ENCODE measurements at regions not wholly inside any gene's neighbourhood (a gene's known extent, or its start where the extent isn't known, plus 50 kb on each side); places are given as distances from the start of the nearest gene placed in this dataset.
"Not testable (repeated sequence)": the region's sequence is repeated elsewhere in the genome, so short reads cannot be mapped to it uniquely, and the experiment has no call there.

- H3K36me3 Mint-ChIP-seq (ENCODE audit: low read depth); H3K4me1 Mint-ChIP-seq; CTCF ChIA-PET; H3K9me3 Mint-ChIP-seq (ENCODE audit: low read depth); H3K27ac Mint-ChIP-seq; H3K27me3 Mint-ChIP-seq; H3K4me3 Mint-ChIP-seq; DNase-seq; intact Hi-C loops (cut with DNase I, micrococcal nuclease); POLR2A ChIA-PET: not testable (repeated sequence)
- peak; percentile 51 for ATAC-seq
Measured at GRCh38 chr1:145505663-145506647, 80.6 kb upstream of the NBPF20 start.

- intact Hi-C loops (cut with DNase I, micrococcal nuclease); H3K4me1 Mint-ChIP-seq; DNase-seq; POLR2A ChIA-PET; H3K4me3 Mint-ChIP-seq; H3K27me3 Mint-ChIP-seq; H3K9me3 Mint-ChIP-seq (ENCODE audit: low read depth); H3K27ac Mint-ChIP-seq; CTCF ChIA-PET; H3K36me3 Mint-ChIP-seq (ENCODE audit: low read depth): not testable (repeated sequence)
- peak; percentile 8 for ATAC-seq
Measured at GRCh38 chr1:145504834-145505413, 79.5 kb upstream of the NBPF20 start.

GRCh38 chr1:145504310-145504709 lies 78.9 kb upstream of the NBPF20 start:
- H3K4me3 Mint-ChIP-seq; POLR2A ChIA-PET; H3K9me3 Mint-ChIP-seq (ENCODE audit: low read depth); intact Hi-C loops (cut with DNase I, micrococcal nuclease); H3K27ac Mint-ChIP-seq; CTCF ChIA-PET; H3K36me3 Mint-ChIP-seq (ENCODE audit: low read depth); H3K4me1 Mint-ChIP-seq; H3K27me3 Mint-ChIP-seq; DNase-seq: not testable (repeated sequence)
- ATAC-seq, result peak; percentile 67

- H3K4me1 Mint-ChIP-seq; intact Hi-C loops (cut with DNase I, micrococcal nuclease); H3K36me3 Mint-ChIP-seq (ENCODE audit: low read depth); H3K27ac Mint-ChIP-seq; H3K9me3 Mint-ChIP-seq (ENCODE audit: low read depth); POLR2A ChIA-PET; CTCF ChIA-PET; H3K27me3 Mint-ChIP-seq; DNase-seq; H3K4me3 Mint-ChIP-seq: not testable (repeated sequence)
- ATAC-seq, result peak; percentile 67
Measured at GRCh38 chr1:145500251-145500650, 74.8 kb upstream of the NBPF20 start.

GRCh38 chr1:145495077-145495871 lies 69.9 kb upstream of the NBPF20 start:
- ATAC-seq; intact Hi-C loops (cut with DNase I, micrococcal nuclease); POLR2A ChIA-PET; H3K9me3 Mint-ChIP-seq (ENCODE audit: low read depth); H3K4me1 Mint-ChIP-seq; H3K27me3 Mint-ChIP-seq; H3K36me3 Mint-ChIP-seq (ENCODE audit: low read depth); CTCF ChIA-PET; H3K27ac Mint-ChIP-seq; DNase-seq; H3K4me3 Mint-ChIP-seq: not testable (repeated sequence)

- DNase-seq; POLR2A ChIA-PET; H3K36me3 Mint-ChIP-seq (ENCODE audit: low read depth); H3K4me3 Mint-ChIP-seq; H3K9me3 Mint-ChIP-seq (ENCODE audit: low read depth); intact Hi-C loops (cut with DNase I, micrococcal nuclease); H3K27ac Mint-ChIP-seq; H3K27me3 Mint-ChIP-seq; CTCF ChIA-PET; ATAC-seq; H3K4me1 Mint-ChIP-seq: not testable (repeated sequence)
Measured at GRCh38 chr1:145488193-145488933, 63.0 kb upstream of the NBPF20 start.

GRCh38 chr1:145487156-145487555 lies 61.8 kb upstream of the NBPF20 start:
- H3K27me3 Mint-ChIP-seq; H3K36me3 Mint-ChIP-seq (ENCODE audit: low read depth); CTCF ChIA-PET; H3K4me1 Mint-ChIP-seq; DNase-seq; POLR2A ChIA-PET; intact Hi-C loops (cut with DNase I, micrococcal nuclease); H3K27ac Mint-ChIP-seq; H3K9me3 Mint-ChIP-seq (ENCODE audit: low read depth): not testable (repeated sequence)
- peak overlapping the region; percentile 38 for H3K4me3 Mint-ChIP-seq
- peak; percentile 26 for ATAC-seq

- POLR2A ChIA-PET, H3K4me1 Mint-ChIP-seq: not testable (repeated sequence)
Measured at GRCh38 chr1:145484257-145484656, 58.9 kb upstream of the NBPF20 start.

GRCh38 chr1:145482214-145482860 lies 56.9 kb upstream of the NBPF20 start:
- H3K9me3 Mint-ChIP-seq (ENCODE audit: low read depth); CTCF ChIA-PET; H3K27me3 Mint-ChIP-seq; POLR2A ChIA-PET; ATAC-seq; H3K4me3 Mint-ChIP-seq; H3K27ac Mint-ChIP-seq; intact Hi-C loops (cut with DNase I, micrococcal nuclease); H3K36me3 Mint-ChIP-seq (ENCODE audit: low read depth); DNase-seq; H3K4me1 Mint-ChIP-seq: not testable (repeated sequence)

More at GRCh38 chr1:145484257-145484656, 58.9 kb upstream of the NBPF20 start:
- CTCF ChIA-PET; DNase-seq; H3K4me3 Mint-ChIP-seq; intact Hi-C loops (cut with DNase I, micrococcal nuclease); H3K27me3 Mint-ChIP-seq; H3K27ac Mint-ChIP-seq; H3K36me3 Mint-ChIP-seq (ENCODE audit: low read depth); ATAC-seq; H3K9me3 Mint-ChIP-seq (ENCODE audit: low read depth): not testable (repeated sequence)

- H3K9me3 Mint-ChIP-seq (ENCODE audit: low read depth); H3K27ac Mint-ChIP-seq; ATAC-seq; H3K36me3 Mint-ChIP-seq (ENCODE audit: low read depth); intact Hi-C loops (cut with DNase I, micrococcal nuclease); CTCF ChIA-PET; POLR2A ChIA-PET; H3K4me1 Mint-ChIP-seq: not testable (repeated sequence)
- DNase-seq, result peak; percentile 32
- H3K27me3 Mint-ChIP-seq, result peaks cover 13% of the 10 kb centered on the region
- H3K4me3 Mint-ChIP-seq, result peak overlapping the region; percentile 75
Measured at GRCh38 chr1:145475962-145476361, 50.6 kb upstream of the NBPF20 start.

- H3K4me1 Mint-ChIP-seq; intact Hi-C loops (cut with DNase I, micrococcal nuclease); H3K36me3 Mint-ChIP-seq (ENCODE audit: low read depth); POLR2A ChIA-PET; CTCF ChIA-PET; H3K9me3 Mint-ChIP-seq (ENCODE audit: low read depth): not testable (repeated sequence)
- ATAC-seq (peak; percentile 57), DNase-seq (peak; percentile 67)
- Mint-ChIP-seq H3K27ac (peak overlapping the region; percentile 58), H3K27me3 (peaks cover 13% of the 10 kb centered on the region), H3K4me3 (peak overlapping the region; percentile 75)
Measured at GRCh38 chr1:145475369-145475915, 50.0 kb upstream of the NBPF20 start.
